Stomach (tissue), 4 donors: ENCODE measurements at regions not wholly inside any gene's neighbourhood (a gene's known extent, or its start where the extent isn't known, plus 50 kb on each side); places are given as distances from the start of the nearest gene placed in this dataset.

ENCODE experiments used
- CTCF ChIP-seq, 7 experiments: fragments of 450-650 bp in 4 of 7; fragments of 200-600 bp in 3 of 7; sonication (generic) in 3 of 7; IDR thresholded peaks; one replicate each; pipeline ENCODE4 v1.5.1; 2016 to 2019; ENCODE audit warnings: antibody characterized with exemption in 7 of 7, control low read depth in 2 of 7, mild to moderate bottlenecking in 1 of 7
- EP300 ChIP-seq: sonication (generic); formaldehyde crosslinking; IDR thresholded peaks from one replicate; pipeline ENCODE4 v1.6.1; 2017; ENCODE audit warnings: antibody characterized with exemption
- POLR2AphosphoS5 ChIP-seq, 3 donors: sonication (generic); formaldehyde crosslinking; IDR thresholded peaks; one replicate each; pipeline ENCODE4 v1.6.1; 2016; ENCODE audit warnings: antibody characterized with exemption in 3 of 3

GRCh38 chr13:104024416-104025170 lies 958.4 kb upstream of the SLC10A2 start:
- TF ChIP-seq CTCF (IDR thresholded peaks at IDR 0.05): no peak
- TF ChIP-seq POLR2AphosphoS5 (IDR thresholded peaks at IDR 0.05): no peak
- no peak for TF ChIP-seq EP300
